GM18519 (cell line): ENCODE measurements at regions not wholly inside any gene's neighbourhood (a gene's known extent, or its start where the extent isn't known, plus 50 kb on each side); places are given as distances from the start of the nearest gene placed in this dataset.

Experiments used
- ATAC-seq: cut with Tn5 transposase; IDR thresholded peaks from one replicate; pipeline ENCODE4 v1.9.1; 2021; ENCODE audit warnings: mild to moderate bottlenecking, moderate library complexity; ENCODE audit not compliant: unreplicated experiment, low FRiP score

DNA sequence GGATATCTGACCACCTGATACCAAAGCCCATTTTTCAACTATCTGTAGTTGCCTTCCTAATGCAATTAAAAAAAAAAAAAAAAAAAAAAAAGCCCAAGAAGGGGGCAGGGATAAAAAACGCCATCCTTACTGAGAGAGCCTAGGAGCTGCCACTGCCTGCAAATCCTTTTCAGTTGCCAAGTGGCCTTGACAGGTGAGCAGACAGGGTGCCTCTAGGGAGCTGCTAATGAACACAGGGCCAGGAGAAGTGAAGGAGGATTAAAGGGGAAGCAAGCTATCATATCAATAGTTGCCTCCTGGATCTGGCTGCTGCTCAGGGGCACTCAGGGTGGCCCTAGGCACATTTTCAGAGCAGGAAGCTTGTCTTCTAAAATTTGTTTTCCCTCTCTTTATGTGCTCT lies 547.4 kb downstream of the TLE1 start:
- no peak for ATAC-seq

- ATAC-seq = no peak
These were observed 551.3 kb downstream of the TLE1 start for GRCh38 chr9:81137976-81138568.

- ATAC-seq = no peak
These were observed 556.6 kb downstream of the TLE1 start for GRCh38 chr9:81132796-81133195.

GRCh38 chr9:81132318-81132717 lies 557.0 kb downstream of the TLE1 start:
- ATAC-seq = no peak

DNA sequence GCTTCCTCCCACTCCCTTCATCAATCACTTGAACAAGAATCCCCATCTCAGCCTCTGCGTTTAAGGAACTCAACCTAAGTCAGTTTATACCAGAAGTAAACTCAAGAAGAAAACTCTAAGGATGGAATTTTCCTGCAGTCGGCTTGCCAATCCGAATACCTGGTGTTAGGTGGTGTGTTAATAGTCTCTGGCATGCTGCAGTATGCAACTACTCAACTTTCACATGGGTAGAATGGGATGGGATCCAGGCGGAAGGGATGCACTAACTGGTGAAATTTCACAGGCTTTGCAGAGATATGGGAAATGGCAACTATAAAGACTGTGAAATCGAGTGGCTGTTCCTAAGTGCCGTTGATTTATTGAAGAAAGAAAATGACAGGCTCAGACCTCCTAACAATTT lies 560.6 kb downstream of the TLE1 start:
- ATAC-seq = no peak

DNA sequence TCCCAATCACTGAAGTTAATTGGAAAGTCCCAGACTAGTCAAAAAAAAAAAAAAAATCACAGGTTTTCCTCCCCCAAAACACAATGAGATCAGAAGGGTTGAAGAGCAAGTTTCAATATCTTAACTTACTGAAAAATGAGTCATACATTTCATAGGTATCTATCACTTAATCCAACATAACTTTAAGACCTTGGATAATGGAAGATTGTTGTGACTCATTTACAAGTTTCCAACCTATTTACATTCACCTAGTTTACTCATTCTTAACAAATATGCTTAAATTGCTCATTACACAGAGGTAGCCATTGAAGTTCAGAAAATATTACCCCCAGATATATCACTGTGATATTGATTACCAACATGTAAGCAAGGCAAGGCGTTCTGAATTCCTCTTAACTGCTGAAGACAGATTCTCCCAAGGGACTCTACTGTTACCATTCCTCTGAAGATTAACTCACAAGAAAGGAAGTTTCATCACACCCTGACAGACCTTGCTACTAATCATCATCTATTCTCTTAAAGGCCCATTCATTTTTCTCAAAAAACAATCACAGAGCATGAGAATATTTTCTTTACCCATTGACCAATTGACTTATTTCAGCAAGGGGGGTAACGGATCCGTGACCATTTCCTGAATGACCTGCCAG lies 563.8 kb downstream of the TLE1 start:
- no peak for ATAC-seq

DNA sequence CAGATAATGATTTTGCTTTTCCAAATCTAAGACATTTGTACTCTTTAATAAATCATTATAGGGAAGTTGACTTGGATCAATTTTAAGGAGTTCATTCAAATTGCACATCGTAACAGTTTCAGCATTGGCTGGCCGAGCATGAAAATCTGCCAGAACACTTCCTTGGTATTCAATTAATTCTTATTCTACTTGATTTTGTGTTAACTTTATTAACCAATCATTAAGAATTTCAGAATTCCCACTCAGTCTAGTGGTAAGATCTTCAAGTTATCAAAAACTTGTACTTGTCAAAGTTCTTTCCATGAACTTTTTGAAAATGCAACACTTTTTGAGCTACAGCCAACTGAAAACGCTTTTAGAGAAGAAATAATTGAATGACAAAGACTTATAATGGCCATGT lies 565.8 kb downstream of the TLE1 start:
- ATAC-seq = no peak

GRCh38 chr9:81122749-81123148 lies 566.6 kb downstream of the TLE1 start:
- ATAC-seq = no peak

- ATAC-seq = no peak
These were observed 569.8 kb downstream of the TLE1 start for GRCh38 chr9:81119591-81119990.

DNA sequence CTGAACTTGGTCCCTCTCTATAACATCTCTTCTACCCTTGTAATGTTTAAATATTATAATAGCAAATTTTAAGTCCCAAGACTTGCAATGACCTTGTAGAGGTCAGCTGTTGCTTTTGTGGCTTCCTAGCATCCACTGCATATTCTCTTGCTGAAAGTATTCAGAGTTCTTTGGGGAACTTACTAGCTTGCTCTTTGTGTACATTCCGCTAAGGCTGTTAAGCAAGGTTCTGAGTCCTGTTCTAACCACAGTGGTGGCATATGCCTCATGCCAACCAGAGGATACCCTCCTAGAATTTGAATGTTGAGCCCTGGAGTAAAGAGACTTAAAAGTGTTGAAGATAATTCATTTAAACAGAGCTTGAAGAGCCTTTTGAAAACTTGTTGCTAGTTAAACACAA lies 570.9 kb downstream of the TLE1 start:
- ATAC-seq = no peak

GRCh38 chr9:81116340-81117137 lies 572.8 kb downstream of the TLE1 start:
- no peak for ATAC-seq

DNA sequence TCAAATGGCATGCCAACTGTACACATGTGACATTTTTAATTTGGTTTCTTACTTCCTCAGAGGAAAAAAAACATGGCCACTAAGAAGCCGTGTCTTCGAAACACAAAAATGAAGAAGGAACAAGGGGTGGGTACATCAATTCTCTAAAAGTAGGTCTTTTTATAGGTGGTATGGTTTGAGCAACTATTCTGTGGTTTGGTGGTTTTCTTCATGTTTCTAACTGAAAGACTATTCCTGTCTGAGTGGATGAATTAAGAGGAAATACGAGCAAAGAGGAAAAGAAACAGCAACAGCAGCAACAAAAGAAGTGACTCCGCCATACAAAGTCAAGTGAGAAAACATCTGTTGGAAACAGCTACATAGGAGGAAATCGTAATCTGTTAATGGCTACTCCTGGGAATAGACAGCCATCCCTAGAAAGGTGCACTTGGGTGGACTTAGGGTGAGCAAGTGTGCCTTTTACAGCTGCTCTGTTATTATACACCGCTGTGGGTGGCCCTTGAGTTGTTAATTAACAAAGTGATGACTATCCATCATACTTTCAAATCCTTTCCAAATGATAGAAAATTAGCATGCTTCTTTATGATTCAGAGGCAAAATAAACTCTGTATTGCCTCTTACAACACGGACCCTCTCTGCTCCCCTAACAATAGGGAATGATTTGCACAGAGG lies 575.8 kb downstream of the TLE1 start:
- ATAC-seq = no peak

DNA sequence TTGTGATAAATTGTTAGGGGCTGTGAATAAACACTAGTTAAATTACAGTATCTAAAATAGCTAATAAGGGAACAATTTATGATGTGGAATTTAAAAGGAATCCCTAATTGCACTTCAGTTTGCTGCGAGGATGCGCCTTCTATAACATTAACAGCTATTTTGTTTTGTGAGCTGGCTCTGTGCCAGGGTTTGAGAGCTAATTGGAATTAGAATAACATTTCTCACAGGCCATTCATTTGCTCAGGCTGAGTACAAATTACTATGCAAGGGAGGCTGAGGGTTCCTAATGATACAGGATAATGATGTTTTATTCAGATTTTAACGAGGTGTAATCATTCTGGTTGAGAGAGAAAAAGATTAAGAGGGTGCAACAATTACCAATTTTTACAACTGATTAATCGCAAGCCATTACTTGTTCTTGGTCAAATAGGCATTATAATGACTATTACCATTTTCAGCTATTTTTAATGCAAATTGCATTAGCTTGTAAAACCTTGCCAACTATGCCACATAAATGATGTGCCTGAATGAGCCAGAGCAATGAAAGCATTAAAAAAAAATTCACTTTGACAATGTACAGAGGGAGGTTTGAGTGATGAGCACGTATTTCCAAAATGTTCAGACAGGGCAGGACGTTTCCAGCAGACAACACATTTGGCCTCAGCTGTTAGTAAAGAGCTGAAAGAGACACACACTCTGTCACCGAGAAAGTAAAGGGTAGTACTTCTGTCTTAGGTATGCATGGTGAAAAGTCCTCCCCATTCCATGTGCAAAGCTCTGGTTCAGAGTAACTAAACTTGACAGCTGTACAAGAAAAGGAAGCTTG lies 576.5 kb downstream of the TLE1 start:
- no peak for ATAC-seq

DNA sequence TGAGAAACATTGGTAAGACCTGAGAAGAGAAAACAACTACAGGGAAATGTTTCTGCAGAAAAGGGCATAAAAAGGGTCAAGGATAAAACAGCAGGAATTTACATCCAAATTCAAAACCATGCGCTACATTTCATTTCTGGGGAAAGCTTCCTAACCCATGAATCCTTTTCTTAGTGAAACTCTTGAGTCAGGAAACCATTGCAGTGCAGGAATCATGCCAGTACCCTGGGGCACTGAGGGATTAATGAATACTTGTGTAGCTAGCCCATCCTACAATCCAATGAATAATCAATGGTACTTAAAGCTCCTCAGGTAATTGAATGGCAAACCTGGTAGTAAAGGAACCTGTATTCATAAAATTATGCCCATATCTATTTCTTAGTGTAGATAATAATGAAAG lies 580.5 kb downstream of the TLE1 start:
- no peak for ATAC-seq

- no peak for ATAC-seq
These were observed 581.0 kb downstream of the TLE1 start for GRCh38 chr9:81108391-81108790.

DNA sequence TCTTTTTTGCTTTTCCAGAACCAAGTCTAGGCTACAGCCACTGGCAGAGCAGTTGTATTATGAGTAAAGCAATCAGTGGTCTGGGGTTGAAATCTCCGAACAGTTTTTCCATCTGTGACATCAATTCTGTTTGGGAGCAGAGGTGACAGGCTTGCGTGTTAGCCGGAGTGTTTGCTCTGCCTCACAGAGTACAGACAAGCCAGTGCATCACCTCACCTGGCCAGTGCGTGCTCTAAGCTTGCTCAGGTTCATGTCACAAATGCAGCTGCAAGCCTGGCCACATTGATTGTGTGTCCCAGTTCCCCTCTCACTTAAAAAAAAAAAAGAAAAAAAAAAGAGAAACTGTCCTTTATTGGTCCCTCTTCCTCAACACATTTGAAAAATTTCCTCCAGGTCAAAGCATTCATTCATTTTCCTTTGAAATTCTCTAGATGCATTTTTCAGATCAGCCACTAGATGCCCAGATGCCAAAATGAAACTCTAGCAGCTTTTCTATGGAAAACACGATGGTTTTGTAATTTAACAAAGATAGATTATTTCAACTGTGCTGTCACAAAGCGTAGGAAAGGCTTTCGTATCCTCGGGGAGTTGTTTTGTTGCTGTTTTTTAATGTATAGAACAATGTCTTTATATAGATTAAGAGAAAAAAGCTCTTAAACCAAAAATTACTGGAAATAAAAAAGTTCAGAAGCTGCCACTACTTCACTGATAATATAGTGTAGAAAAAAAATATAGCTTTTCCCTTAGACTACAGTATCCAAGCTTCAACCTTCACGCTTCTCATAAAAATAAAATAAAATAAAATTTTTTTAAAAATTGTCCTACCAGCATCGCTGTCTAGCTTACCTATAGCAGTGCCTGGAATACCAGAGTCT lies 585.5 kb downstream of the TLE1 start:
- no peak for ATAC-seq

- no peak for ATAC-seq
These were observed 592.1 kb downstream of the TLE1 start for GRCh38 chr9:81097131-81097847.

DNA sequence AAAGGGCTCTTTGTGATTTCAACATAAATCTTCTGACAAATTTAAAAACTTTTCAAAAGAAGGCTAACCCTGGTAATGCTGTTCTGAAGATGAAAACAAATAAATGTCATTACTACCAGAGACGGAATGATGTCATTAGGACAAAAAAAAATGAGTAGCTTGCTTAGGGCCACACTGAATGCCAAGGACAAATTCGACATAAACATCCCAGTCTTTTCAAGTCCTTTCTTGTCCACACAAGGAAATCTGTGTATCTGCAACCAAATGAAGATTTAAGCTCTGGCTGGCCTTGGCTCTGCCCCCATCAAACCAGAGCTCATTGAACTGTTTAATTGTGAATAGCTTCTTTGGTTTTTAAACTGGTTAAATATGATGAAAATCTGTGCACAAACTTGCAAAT lies 592.7 kb downstream of the TLE1 start:
- ATAC-seq = no peak

GRCh38 chr9:81092057-81092456 lies 597.3 kb downstream of the TLE1 start:
- ATAC-seq = no peak
